GM18951 (cell line): ENCODE measurements at regions not wholly inside any gene's neighbourhood (a gene's known extent, or its start where the extent isn't known, plus 50 kb on each side); places are given as distances from the start of the nearest gene placed in this dataset.

Source experiments
- POLR2A ChIP-seq: IDR thresholded peaks from 4 replicates; pipeline ENCODE4 v1.6.1; 2011; ENCODE audit warnings: mild to moderate bottlenecking; ENCODE audit not compliant: insufficient read length, insufficient read depth; ENCODE audit errors: extremely low read depth
- in situ Hi-C: fragments of 300-500 bp; cut with MboI; formaldehyde crosslinking; loops from one replicate; pipeline ENCODE4 v1.12.0; 2022; ENCODE audit warnings: low sequenced_read_pairs, mixed read lengths, inconsistent platforms; ENCODE audit not compliant: unreplicated experiment

DNA sequence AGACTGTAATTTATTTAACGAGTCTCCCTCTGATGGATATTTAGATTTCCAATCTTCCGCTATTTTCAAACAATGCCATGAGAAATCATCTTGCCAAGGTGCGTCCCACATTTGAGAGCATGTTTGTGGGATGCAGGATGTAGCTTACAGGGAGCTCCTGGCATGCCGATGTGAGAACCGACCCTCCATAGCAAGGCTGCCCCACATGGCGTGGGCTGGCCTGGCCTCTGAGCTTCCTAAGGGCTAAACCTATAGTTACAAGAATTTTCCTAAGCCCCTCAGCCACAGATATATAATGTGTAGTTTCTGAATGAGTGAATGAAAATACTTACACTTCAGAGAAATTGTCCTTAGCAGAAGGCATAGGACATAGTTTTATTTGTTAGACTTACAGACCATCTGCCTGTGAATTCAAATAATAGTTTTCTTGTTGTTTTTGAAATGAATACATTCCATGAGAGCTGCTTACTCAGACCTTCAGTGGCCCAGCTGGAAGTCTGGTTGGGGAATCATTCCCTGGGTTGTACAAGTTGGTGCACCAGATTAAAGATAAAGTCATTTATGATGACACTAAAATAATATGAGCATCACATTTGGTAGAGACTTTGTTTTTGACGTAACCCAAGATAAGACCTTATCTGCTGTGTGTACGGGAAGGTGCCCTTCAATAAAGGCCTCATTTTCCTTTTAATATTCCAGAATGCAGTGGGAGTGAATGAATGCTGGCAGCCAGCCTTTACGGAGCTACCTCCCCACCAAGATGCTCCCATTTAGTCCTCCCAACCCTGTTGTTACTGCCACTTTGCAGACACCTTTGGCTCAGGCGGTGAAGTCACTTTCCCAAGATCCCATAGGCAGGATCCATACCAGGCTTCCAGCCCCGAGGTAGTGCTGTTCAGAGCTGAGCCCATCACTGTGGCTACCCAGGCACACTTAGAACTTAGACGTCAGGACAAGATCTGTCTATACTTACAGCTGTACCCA, 107.1 kb downstream of the GLI2 start:
- no peak for TF ChIP-seq POLR2A
- in situ Hi-C loops, result no loop called here

DNA sequence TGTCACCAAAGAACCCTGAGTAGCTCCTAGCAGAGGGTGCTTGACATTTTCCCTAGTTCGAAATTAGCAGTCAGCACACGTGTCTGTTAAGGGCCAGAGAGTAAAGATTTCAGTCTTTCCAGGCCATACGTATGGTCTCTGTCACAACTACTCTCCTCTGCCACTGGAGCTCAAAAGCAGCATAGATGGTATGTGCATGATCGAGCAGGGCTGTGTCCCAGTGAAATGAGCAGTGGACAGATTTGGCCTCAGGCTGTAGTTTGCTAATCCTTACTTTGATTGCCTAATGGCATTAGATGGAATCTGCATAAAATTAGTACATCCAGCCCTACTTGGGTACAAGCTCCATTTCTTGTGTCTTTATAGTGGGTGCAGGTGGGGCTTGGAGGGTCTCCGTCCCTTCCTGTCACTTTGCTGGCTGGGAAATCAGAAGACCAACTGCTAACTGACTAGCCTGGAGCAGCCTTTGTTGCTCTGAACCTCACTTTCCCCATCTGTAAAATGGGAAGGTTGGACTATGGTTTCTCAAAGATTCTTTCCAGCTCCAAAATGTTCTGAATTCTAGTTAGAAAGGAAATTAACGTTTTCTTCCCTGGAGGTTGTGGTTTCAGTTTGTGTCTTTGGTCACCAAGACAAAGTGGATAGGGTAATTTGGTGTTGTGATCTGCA, 108.5 kb downstream of the GLI2 start:
- in situ Hi-C loops, result no loop called here
- TF ChIP-seq POLR2A, result no peak

DNA sequence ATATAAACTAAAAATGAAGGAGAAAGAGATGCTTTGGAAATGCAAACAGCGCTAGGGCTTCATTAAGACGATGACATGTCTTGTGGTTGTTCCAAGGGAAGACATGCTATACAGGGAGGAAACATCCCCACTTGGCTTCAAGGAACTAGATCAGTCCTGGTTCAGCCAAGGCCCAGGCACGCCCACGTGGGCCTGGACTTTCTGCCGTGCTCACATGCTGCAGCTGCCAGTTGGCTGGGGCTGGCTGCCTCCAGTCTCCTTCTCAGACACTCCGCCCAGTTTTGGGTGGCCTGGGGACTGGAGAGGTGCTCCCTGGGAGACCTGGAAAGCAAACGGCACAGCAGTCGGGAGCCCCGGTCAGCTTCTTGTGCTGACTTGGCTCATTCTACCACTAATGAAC, 109.6 kb downstream of the GLI2 start:
- TF ChIP-seq POLR2A, result no peak
- in situ Hi-C loops, result no loop called here

DNA sequence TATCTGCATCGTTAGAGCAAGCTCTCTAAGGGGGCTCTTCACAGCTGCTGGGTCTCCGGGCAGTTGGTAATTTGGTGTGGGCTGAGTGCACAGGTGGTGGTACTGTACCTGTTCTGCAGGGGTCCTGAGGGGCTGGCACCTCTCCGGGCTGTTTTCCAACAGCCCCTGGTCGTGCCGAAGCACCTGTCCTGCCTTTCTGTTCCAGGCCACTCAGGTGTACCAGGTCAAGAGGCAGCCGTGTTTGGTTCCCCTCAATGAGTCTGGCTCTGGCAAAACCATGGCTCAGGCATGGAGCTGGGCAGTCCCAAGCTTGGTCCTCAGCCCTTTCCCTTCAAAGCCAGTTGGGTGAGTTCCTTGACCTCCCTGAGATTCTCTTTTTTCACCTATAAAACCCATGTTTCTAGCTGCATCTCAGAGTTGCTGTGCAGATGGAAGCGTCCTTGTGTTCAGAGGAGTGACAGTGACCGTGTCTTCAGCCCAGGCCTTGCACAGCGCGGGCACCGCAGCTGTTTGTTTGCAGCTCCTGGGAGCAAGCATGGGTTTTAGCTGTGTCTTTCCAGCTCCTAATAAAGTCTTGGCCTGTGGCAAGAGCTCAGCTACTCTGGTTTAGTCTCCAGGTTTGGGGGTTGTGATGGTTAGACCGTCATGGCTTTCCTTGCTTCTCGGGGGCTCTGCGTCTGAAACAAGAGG, 110.9 kb downstream of the GLI2 start:
- in situ Hi-C loops, result no loop called here
- no peak for TF ChIP-seq POLR2A

DNA sequence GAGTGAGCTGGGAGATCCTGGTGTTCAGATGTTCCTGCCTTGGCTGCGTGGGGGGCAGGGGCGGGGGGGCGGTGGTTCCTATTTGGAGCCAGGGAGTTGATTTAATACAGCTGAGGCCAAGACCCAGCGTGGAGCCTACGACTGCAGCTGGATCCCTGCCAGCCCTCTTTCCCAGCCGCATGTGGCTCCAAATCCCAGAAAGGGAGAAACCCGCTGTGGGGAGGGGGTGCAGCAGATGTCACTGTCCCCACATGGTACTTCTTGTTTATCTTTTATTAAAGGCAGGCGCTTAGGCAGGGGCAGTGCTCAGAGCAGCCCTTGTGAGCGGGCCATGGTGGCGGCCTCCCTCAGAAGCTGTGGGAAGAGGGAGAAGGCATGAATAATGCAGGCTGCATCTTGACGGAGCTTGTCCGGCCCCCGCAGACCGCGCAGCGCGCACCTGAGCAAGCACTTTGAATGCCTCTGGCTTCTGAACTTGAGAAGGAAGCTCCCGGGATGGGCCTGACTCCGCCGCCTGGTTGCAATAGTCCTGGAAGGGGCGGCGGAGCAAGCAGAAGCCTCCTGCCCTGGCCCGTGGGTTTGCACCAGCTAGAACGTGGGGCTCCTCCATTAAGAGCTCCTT, 112.1 kb downstream of the GLI2 start:
- TF ChIP-seq POLR2A, result no peak
- in situ Hi-C loops, result no loop called here

DNA sequence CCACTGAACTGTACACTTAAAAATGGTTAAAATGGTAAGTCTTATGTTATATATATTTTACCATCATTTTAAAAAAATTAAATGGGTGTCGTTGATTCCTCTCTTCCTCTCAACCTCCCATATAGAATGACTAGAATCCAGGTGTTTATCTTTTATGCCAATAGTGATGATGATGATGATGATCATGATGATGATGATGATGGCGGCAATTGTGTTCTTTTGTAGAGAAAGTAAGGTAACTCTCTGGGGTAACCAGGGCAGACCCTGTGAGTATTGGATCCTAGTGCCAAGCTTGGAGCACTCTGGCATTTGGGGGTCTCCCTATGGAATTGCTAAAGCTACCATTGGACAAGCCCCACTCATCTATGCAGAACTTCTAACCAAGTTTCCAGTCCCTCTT, 113.6 kb downstream of the GLI2 start:
- no peak for TF ChIP-seq POLR2A
- in situ Hi-C loops, result no loop called here

DNA sequence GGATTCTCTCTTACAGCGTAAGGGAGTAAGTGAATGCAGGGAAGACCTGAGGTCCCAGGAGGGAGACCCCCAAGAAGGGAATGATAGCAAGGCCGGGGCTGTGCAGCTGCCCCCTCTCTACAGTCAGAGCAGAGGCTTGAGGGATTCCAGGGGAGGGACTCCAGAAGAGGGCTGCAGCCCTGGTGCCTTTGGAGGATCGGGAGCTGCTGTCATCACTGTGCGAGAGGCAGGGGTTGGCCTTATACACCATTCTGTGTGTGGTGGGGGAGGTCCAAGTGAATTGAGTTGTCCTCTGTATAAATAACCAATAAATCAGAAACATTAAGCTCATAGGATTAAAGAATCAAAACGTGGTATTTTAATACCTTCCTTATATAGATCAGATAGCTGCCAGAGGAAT, 114.9 kb downstream of the GLI2 start:
- no peak for TF ChIP-seq POLR2A
- in situ Hi-C loops, result no loop called here

DNA sequence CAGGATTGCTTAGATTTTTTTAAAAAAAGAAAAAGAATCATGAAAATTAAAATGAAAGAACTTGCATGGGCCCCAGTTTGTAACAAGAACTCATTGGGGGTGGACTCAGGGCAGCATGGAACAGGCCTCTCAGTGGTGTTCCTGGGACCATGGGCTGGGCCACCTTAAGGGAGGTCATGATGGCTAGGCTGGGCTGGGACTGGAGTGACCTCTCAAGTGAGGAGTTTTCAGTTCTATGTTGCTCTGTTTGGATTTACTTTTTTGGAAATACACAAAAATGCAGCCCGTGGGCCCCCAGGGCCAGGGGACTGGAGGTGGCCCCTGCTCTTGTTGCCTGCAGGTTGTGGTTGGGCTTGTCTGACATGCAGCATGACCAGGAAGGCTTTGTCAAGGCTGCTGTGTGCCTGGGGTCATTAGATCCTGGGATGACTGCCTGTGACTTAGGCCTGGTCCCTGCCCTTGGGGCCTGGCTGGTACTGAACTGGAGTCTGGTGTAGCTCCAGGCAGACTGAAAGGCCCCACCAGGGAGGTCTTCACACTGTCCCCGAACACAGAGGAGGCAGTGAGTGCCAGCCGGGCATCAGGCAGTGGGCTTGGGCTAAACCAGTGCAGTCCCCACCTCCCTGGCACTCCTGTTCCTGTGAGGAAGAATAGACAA, 115.6 kb downstream of the GLI2 start:
- no peak for TF ChIP-seq POLR2A
- in situ Hi-C loops, result no loop called here

DNA sequence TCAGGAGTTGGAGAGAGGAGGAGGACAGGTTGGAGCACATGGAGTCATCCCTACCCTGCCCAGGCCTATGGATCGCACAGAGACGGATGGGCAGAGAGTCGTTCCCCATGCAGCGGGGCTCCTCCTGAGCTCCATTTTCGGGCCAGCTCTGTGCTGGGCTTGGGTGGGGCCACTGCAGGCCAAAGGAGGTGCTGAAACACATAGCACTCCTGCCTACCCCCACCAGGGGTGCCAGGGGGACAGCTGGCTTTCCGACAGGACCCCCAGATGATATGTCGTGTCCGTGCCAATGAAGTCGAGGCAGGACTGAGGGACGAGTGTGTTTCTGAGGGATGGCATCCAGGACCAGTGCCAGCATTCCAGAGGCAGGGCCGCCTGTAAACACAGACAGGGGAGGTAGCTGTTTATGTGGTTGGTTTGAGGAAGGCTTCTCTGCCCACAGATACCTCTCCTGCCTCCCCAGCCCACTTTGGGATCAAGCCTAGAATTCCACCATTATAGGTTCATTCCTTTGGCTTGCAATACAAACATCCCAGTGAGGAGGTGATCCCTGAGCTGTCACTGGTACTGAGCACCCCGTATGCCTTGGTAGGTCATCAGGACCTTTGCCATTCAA, 116.6 kb downstream of the GLI2 start:
- no peak for TF ChIP-seq POLR2A
- in situ Hi-C loops, result no loop called here

DNA sequence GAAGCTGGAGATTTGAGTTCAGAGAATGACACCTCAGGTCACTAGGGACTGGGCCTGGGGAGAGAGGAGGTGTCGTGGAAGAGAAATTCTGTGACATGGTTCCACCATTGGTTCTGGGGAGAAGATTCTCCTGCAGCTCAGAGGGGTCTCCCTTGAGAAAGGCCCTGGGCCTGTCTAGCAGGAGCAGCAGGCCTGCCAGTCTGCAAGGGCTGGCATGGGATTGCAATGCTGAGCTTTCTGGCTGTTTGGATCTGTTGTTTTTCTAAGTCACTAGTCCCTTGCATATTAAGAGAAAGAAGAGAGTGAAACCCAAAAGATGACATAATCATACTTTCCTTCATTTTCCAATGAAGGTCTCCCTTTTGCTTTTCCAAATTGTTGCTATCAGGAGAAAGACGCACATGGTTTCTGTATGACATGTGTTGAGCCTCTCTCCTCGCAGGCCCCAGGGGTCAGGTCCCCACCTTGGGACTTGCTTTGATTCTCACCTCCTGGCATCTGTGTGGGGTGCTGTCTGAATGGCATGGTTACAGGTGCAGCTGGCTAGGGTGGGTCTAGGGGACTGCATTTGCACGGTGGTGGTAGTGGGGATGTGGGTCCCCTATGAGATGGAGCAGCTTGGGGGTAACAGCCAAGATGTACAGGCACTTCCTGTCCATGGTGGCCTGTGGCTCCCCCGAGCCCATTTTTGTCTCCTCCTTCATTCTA, 117.8 kb downstream of the GLI2 start:
- in situ Hi-C loops, result no loop called here

DNA sequence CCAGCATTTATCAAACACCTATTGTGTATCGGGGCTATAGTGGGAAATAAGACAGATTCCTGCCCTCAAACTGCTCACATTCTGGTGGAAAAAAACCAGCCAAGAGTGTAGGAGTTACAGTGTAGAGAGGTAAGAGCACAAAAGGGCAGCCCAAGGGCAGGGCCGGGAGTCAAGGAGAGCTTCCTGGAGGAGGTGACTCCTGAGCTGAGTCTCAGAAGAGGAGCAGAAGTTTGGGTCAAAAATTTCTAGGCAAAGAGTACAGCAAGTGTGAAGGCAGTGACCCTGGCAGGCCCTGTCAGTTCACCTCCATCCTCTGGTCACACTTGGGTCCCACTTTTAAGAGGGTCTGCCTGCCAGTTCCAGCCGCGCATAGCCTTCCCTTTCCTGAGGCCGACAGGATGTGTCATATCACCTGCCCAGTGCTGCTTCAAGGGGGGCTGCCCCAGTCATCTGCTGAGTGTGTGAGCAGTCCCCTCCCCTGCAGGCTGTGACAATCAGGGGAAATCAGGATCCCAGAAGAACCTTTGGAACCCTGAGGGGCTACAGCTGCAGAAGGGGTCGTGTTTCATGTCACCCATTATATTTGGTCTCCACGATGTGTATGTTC, 118.4 kb downstream of the GLI2 start:
- TF ChIP-seq POLR2A, result no peak
- in situ Hi-C loops, result no loop called here

More for the DNA sequence above, 117.8 kb downstream of the GLI2 start:
- no peak for TF ChIP-seq POLR2A
